HS-27A (cell line): ENCODE measurements at regions not wholly inside any gene's neighbourhood (a gene's known extent, or its start where the extent isn't known, plus 50 kb on each side); places are given as distances from the start of the nearest gene placed in this dataset.
A peak's percentile ranks its signal among the peaks of the same experiment; 100 is the strongest.
"Not testable (repeated sequence)": the region's sequence is repeated elsewhere in the genome, so short reads cannot be mapped to it uniquely, and the experiment has no call there.

Experiments used
- DNase-seq: peaks from one replicate; pipeline ENCODE4 v3.0.0-alpha.2; 2012; ENCODE audit warnings: low read depth, missing footprints

DNA sequence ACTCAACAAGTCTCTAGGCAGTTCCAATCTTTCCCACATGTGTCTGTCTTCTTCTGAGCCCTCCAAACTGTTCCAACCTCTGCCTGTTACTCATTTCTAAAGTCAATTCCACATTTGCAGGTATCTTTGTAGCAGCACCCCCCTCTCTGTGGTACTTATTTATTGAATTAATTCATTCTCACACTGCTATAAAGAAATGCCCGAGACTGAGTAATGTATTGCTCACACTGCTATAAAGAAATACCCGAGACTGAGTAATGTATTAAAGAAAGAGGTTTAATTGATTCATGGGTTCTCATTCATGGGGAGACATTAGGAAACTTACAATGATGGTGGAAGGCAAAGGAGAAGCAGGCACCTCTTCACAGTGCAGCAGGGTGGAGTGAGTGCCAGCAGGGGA, 1413.8 kb downstream of the SI start:
- no peak for DNase-seq

DNA sequence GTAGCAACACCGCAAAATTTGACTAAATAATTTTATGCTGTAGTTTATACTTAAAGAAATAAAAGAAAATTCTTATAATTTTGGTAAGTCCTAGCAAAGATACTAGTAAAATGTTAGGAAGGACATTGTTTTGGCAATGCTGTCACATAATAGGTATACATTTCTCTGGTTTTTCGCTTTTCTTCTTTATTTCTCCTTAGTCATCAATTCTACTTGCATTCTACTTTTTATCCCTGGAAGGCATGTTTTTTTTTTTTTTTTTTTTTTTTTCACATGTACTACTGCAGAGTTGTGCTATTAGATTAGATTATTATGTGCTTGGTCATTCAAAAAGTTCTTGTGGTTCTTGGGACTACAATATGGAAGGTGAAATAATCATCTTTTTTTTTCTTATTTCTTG, 1421.2 kb downstream of the SI start:
- no peak for DNase-seq

DNA sequence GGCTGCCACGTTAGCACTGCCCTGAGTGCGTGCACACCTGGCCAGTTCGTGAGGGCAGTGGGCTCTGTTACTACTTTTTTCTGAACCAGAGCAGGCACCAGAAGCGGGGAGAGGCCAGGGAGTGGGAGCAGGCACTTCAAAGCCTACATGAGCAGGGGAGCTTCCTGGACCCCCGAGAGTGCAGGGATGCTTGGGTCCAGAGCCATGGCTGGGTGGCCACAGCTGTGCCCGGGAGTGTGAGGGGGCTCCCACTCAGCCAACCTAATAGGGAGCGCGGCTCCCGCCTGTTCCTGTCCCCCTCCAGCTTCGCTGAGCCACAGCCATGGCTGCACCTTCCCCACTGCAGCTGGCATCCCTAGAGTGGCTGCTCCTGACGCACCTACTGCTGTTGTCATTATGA, 1423.3 kb downstream of the SI start:
- no peak for DNase-seq

DNA sequence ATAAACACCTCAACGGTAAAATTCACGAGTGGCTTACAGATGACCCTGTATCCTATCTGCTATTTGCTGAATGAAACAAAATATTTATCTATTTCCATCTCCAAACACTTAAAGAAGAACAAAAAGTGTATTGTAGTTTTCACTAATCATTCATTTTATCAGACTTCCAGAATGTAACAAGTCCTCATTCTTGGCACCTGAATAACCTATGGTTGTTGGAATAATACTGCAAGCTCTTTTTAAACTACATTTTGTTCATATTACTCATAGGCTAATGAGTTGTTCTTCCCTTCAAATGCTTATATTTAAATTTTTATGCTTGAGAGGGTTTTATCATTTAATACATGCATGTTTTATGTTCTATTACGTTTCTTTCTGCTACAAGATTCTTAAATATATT, 1434.1 kb downstream of the SI start:
- DNase-seq, result no peak

DNA sequence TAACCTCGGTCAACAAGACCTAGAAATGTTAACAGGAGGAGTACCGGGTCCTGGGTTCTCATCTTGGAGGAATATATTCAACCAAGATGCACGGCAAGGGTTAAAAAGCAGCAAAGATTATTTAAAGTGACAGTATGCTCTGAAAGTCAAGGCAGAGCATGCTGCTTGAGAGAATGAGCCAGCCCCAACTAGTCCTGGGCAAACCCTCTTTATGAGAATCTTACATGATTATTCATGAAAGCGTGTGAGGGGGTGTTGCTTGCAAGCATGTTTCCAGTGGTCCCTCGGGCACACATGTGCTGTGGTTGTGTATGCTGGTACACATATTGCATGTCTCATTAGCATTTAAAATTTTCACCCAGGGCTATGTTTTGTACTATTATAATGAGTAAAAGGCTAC, 1445.6 kb downstream of the SI start:
- no peak for DNase-seq

DNA sequence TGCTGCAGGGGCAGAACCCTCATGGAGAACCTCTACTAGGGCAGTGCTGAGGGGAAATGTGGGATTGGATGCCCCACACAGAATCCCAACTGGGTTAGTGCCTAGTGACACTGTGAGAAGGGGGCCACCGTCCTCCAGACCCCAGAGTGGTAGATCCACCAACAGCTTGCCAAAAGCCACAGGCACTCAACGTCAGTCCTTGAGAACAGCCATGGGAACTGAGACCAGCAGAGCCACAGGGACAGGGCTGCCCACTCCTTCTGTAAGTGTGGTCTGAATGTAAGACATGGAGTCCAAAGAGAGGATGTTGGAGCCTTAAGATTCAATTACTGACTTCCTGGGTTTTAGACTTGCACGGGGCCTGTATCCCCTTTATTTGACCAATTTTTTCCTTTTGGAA, 1451.5 kb downstream of the SI start:
- DNase-seq, result no peak

DNA sequence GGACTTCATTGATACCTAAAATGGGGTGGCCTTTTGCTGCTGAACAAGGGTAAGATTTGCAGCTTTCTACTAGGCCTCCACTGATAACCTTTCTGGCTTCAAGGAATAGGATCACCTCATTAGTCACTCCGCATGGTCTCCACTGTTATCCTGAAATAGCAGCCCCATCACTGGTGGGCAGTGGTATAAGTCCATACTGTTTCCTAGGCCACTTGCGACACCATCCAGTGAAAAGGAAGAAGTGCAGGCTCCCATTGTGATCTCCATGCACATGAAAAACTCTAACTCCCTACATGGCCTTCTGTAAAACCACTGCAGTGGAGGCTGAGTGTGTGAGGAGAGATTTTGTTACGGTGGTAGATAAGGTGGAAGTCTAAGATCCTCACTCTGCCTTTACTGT, 1455.9 kb downstream of the SI start:
- peak; percentile 69 for DNase-seq

DNA sequence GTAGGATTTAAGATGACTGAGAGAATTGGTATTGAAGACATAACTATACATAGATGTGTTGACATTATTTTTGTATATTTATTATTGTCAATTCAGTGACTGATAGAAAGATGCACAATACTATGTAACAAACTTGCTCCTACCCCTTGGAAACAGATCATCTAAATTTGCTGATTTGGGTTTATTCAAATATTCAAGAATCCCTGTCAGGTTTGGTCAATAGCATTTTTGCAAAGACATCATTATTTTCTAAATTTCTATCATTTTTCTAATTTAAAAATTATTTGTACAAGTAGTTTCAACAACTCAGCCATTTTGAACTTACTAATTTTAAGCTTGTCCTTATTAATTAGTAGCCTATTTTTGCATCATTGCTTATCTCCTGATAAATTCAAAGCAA, 1463.4 kb downstream of the SI start:
- no peak for DNase-seq

DNA sequence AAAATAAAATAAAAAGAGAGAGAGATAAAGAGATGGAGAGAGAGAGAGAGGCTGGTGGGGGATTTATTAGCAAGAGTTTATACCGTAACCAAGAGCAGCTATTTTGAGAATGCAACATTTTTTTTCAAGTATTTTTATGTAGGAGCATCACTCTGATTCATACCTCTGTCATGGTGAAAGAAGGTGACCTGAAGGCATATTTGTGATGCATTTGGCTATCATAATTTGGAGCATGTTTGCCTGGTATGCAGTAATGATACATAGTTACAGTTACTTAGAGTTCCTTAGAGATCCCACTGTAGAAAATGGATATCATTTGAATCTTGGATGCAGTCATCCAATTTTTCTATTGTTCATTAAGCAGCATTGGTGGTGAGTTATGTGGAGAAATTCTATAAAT, 1472.4 kb downstream of the SI start:
- DNase-seq, result peak; percentile 73

DNA sequence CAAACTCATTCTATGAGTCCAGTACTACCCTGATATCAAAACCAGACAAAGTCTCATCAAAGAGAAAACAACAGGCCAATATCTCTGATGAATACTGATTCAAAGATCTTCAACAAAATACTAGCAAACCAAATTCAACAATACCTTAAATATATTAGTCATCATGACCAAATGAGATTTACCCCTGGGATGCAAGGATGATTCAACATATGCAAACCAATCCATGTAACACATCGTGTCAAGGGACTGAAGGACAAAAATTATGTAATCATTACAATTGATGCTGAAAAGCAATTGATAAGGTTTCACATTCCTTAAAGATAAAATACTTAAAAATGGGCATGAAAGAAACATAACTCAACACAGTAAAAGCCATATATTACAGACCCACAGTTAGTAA, 1476.9 kb downstream of the SI start:
- DNase-seq, result no peak

DNA sequence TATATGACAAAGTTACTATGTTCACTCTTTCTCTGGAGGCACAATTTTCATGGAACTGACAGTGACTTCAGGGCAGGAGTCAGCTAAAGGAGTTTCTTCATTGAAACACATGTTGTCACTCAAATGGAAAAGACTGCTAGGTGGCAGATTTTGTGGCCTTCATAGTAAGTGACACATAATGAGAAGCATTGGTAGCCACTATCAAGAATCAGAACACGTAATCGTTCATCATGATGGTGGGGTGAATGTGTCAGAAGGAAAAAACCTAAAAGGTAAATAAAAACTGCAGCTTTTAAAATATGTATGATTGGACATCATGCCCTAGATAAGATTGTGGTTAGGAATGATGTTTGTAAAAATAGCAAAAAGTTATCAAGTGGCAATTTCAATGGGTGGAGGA, 1491.0 kb downstream of the SI start:
- DNase-seq, result peak; percentile 84

DNA sequence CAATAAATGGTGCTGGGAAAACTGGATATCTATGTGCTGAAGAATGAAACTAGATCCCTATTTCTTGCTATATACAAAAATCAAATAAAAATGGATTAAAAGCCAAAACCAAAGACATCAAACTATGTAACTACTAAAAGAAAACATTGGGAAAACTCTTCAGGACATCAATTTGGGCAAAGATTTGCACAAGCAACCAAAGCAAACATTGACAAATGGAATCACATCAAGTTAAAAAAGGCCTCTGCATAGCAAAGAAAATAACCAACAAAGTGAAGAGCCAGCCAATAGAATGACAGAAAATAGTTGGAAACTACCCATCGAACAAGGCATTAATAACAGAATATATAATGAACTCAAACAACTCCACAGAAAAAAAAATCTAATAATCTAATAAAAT, 1495.3 kb downstream of the SI start:
- no peak for DNase-seq

DNA sequence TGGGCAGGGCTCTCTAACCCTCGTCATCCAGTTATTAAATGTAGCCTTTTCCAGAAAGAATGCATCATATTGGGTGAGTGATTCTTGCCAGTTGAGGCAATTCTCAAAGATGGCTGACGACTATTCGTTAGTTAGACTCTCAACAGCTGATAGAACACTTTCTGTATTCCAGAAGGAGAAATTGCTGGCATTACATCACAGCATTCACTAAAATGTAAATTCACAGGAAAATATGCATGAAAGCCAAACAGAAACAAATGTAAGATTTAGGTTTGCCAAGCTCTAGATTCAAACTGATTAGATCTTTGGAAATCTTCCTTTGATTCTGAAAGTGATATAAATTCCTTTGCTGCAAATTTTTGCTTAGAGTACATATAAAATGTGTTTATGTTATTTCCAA, 1501.0 kb downstream of the SI start:
- no peak for DNase-seq

DNA sequence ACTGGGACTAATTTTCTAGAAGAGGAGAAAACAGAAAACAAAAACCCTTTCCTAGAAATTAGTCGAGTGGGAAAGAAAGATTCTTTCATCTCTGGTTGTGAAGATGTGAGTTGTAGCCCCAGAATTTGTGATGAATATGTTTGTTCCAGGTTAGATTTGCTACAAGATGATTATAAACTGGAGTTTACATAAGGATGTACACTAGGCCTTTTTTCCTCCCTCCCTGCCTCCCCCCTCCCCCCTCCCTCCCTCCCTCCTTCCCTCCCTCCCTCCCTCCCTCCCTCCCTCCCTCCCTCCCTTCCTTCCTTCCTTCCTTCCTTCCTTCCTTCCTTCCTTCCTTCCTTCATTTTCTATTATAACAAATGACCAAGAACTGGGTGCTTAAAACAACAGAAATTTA, 1502.0 kb downstream of the SI start:
- DNase-seq, result no peak

DNA sequence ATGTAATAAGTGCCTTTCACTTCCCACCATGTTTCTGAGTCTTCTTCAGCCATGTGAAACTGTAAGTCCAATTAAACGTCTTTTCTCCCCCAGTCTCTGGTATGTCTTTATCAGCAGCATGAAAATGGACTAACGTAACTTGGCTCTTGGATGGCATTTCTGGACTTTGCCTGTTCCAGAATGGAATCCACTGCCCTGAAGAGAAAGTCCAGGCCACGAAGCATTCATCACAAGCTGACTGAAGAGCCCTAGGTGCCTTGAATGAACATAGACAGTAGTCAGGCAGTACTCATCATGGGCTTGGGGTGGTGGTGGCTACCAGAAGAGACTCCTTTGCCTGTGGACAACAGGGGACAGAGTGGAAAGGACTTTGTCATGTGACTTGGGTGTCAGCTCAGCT, 1505.0 kb downstream of the SI start:
- no peak for DNase-seq

DNA sequence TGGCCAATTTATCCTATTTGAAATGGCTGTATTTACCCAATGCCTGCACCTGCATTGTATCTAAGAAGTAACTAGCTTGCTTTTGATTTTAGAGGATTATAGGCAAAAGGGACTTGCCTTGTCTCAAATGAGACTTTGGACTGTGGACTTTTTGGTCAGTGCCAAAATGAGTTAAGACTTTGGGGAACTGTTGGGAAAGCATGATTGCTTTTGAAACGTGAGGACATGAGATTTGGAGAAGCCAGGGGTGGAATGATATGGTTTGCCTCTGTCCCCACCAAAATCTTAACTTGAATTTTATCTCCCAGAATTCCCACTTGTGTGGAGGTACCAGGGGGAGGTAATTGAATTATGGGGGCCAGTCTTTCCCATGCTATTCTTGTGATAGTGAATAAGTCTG, 1505.4 kb downstream of the SI start:
- no peak for DNase-seq

DNA sequence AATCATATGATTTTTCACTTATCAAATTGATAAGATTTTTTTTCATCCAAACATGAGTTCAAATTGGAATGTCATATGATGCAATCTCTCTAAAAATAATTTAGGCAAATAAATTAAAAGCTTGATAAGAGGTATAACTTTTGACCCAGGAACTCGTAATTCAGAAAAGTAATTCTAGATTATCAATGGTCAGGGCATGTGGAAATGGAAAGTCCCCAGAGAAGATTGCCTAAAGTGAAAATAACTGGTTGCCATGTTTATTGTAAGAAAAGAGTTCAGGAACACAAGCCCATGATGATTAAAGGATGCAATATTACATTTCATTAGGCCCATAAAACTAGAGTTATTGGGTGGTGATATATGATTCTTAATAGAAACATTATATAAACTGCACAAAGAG, 1514.8 kb downstream of the SI start:
- no peak for DNase-seq

DNA sequence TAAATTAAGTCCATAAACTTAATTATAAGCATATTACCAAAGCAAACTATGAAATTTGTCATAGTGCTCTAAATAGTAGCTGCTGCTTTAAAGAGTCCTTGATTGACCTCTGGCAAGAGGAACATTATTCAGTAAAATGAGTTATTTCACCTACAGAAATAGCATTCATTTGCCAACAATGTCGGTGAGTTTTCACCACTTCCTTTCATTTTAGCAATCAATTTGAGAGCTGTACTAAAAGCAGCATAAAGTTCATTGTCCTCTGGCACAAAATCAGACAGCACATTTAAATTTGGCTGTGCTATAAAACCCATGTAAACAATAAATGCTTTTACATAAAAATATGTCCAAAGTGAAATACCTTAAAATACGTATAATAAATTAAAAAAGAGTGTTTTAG, 1515.7 kb downstream of the SI start:
- DNase-seq, result no peak

DNA sequence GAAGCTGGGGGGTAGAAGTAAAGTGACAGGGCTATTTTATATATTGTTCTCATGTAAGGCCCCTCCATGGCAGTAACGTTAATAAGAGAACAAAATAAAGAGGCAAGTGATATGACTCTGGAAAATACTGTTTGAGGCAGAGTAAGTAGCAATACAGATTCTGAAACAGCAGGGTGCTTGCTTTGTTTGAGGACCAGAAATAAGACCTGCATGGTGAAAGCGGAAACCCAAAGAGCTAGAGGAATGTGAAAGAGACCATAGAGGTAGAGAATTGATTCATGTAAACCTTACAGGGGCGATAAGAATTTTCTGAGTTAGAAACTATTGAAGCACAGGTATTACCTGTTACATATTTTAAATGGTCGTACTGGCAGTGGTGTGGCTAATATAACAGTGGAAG, 1517.1 kb downstream of the SI start:
- no peak for DNase-seq

DNA sequence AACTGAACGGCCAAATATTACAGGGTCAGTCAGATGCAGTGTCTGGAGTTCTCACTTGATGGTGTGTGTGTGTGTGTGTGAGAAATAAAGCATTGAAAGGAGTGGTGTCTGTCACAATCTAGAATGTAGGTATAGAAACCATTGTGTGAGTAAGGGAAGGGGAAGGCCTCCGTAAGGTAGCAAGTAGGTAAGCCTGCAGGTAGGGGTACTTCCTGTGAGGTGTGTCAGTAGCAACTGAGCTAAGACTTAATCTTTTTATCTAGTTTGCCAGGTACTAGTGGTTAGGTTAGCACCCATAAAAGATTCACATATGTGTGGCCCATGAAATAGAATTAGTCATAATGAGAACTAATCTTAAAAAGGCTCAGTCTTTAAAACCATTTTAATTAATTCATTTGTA, 1517.8 kb downstream of the SI start:
- DNase-seq, result no peak

DNA sequence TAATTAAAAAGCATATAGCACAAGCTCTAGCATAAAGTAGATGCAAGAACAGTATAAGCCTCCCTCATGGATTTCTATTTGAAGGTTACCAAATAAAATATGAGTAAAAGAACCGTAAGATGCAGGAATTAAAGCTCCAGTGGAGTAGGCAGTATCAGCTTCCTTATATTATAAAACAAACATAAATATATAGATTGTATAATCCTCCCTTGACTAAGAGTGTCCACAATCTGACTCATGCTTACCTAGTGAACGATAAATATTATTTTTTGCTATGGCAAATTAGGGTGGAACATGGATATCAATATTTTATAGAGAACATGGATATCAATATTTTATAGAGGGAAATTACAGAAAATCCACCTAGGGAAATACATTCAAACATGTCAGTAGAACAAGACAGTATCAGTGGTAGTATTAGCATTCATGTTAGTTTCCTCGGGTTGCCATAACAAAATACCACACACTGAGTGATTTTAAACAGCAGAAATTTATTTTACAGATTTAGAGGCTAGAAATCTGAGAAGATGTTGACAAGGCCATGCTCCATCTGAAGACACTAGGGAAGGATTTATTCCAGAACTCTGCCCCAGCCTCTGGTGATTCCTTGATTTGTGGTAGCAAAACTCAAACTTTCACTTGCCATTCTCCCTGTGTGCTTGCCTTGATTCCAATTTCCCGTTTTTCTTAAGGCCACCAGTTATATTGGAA, 1521.3 kb downstream of the SI start:
- DNase-seq, result no peak

DNA sequence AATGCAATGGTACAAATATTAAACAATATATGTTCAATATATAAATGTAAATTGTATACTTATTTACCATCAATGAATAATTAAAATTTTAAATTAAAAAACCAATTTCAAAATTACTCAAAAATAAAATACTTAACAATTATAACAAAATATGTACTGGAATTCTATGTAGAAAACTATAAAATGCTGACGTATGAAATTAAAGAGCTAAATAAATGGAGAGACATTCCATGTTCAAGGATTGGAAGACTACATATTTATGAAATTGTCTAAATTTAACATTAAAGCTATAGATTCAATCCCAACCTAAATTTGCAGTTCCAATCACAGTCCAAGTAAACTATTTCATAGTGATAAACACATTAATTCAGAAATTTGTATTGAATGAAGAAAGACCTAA, 1522.4 kb downstream of the SI start:
- DNase-seq, result no peak

DNA sequence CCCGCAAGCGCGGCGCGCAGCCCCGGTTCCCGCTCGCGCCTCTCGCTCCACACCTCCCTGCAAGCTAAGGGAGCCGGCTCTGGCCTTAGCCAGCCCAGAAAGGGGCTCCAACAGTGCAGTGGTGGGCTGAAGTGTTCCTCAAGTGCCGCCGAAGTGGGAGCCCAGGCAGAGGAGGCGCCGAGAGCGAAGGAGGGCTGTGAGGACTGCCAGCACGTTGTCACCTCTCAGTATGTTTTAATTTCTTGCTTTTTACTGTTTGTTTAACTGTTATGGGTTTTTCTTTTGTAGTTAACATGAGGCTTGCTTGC, 1525.7 kb downstream of the SI start:
- DNase-seq, result no peak

DNA sequence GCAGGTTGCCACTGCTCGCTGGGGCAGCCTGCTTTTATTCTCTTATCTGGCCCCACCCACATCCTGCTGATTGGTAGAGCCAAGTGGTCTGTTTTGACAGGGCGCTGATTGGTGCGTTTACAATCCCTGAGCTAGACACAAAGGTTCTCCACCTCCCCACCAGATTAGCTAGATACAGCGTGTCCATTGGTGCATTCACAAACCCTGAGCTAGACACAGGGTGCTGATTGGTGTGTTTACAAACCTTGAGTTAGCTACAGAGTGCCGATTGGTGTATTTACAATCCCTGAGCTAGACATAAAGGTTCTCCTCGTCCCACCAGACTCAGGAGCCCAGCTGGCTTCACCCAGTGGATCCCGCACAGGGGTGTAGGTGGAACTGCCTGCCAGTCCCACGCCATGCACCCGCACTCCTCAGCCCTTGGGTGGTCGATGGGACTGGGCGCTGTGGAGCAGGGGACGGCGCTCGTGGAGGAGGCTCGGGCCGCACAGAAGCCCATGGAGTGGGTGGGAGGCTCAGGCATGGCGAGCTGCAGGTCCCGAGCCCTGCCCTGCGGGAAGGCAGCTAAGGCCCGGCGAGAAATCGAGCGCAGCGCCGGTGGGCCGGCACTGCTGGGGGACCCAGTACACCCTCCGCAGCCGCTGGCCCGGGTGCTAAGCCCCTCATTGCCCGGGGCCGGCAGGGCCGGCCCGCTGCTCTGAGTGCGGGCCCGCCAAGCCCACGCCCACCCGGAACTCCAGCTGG, 1526.2 kb downstream of the SI start:
- not testable (repeated sequence) for DNase-seq
